Upper lobe of right lung (tissue), 1 donor: ENCODE measurements at regions not wholly inside any gene's neighbourhood (a gene's known extent, or its start where the extent isn't known, plus 50 kb on each side); places are given as distances from the start of the nearest gene placed in this dataset.

Experiments
- ATAC-seq: fragments of 200-7000 bp; cut with Tn5 transposase; one replicate; pipeline ENCODE4 v1.9.1; 2020; ENCODE audit warnings: mild to moderate bottlenecking, moderate library complexity
- DNase-seq: peaks from one replicate; pipeline ENCODE4 v3.0.0-alpha.2; 2020
- H3K27ac ChIP-seq: fragments of 200-600 bp; one replicate; pipeline ENCODE4 v1.8.0; 2022
- H3K27me3 ChIP-seq: fragments of 200-600 bp; one replicate; pipeline ENCODE4 v1.8.0; 2022; ENCODE audit warnings: mild to moderate bottlenecking
- H3K36me3 ChIP-seq: fragments of 200-600 bp; one replicate; pipeline ENCODE4 v1.8.0; 2022
- H3K4me1 ChIP-seq: fragments of 200-600 bp; one replicate; pipeline ENCODE4 v1.8.0; 2022
- H3K4me3 ChIP-seq: fragments of 200-600 bp; one replicate; pipeline ENCODE4 v1.8.0; 2022; ENCODE audit warnings: mild to moderate bottlenecking
- H3K9me3 ChIP-seq: fragments of 200-600 bp; one replicate; pipeline ENCODE4 v1.8.0; 2022
- CTCF ChIP-seq: fragments of 200-600 bp; IDR thresholded peaks from one replicate; pipeline ENCODE4 v1.8.0; 2022; ENCODE audit warnings: antibody characterized with exemption
- intact Hi-C: fragments of 100-400 bp; cut with DNase I; formaldehyde crosslinking; loops from one replicate; pipeline ENCODE4 v1.11.0; 2022
- donor health status: DM: no; HTN: yes; CAD: no; lungs with severe emphysema.

- no peak for ATAC-seq
- no peaks in the 10 kb centered on the region for H3K4me1 ChIP-seq
- intact Hi-C loops = no loop called here
These were observed 70.9 kb upstream of the MYO16 start for GRCh38 chr13:108558489-108558888.

DNA sequence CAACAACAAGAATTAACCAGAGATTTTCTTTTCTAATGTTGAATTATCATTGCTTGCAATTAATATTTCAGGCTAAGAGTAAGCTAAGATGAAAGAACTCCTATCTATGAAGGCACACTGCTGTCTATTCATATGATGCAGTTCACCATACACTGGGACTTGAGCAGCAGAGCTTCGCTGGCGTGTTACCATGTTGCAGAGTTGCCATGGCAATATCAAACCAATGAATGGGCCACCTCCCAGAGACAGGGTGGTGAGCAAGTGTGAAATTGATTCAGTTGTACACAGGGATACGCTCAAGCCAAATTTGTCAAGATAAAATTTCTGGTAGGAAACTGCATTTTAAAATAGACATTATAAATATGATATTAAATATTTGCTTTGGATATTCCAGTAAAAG lies 69.3 kb upstream of the MYO16 start:
- no peaks in the 10 kb centered on the region for H3K27me3 ChIP-seq
- no peaks in the 10 kb centered on the region for H3K4me1 ChIP-seq
- DNase-seq = no peak
- no peak overlapping the region for H3K27ac ChIP-seq
- H3K4me3 ChIP-seq = no peak overlapping the region
- peak; percentile 27 for ATAC-seq
- TF ChIP-seq CTCF = no peak
- intact Hi-C loops = no loop called here
- no peaks in the 10 kb centered on the region for H3K36me3 ChIP-seq
- no peaks in the 10 kb centered on the region for H3K9me3 ChIP-seq

More at GRCh38 chr13:108558489-108558888, 70.9 kb upstream of the MYO16 start:
- H3K9me3 ChIP-seq = no peaks in the 10 kb centered on the region
- no peaks in the 10 kb centered on the region for H3K36me3 ChIP-seq
- H3K4me3 ChIP-seq = no peak overlapping the region
- H3K27ac ChIP-seq = no peak overlapping the region
- no peak for TF ChIP-seq CTCF
- H3K27me3 ChIP-seq = no peaks in the 10 kb centered on the region
- DNase-seq = no peak

DNA sequence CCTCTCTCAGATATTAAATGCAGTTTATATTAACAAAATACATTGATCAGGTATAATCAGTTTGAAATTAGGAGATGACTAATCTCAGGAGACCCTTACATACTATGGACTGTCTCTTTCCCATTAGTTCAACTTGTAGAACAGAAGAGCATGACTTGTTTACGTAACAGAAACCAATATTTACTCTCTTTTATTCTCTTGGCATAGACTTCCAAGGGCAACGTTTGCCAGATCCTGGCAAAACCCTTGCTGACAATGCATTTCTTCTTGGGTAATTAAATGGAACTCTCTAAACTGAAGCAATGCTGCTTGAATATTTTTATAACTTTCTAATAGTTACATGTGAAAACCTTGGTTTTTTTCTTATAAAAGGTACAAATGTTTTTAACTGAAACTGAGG lies 68.3 kb upstream of the MYO16 start:
- no peak overlapping the region for H3K27ac ChIP-seq
- no peaks in the 10 kb centered on the region for H3K4me1 ChIP-seq
- ATAC-seq (no peak), DNase-seq (no peak)
- H3K4me3 ChIP-seq = no peak overlapping the region
- no peaks in the 10 kb centered on the region for H3K36me3 ChIP-seq
- no peak for TF ChIP-seq CTCF
- no peaks in the 10 kb centered on the region for H3K9me3 ChIP-seq
- intact Hi-C loops = no loop called here
- H3K27me3 ChIP-seq = no peaks in the 10 kb centered on the region

GRCh38 chr13:108566413-108567170 lies 62.8 kb upstream of the MYO16 start:
- ATAC-seq (no peak), DNase-seq (no peak)
- no peaks in the 10 kb centered on the region for H3K4me1 ChIP-seq
- no peaks in the 10 kb centered on the region for H3K27me3 ChIP-seq
- intact Hi-C loops = no loop called here
- H3K9me3 ChIP-seq = no peaks in the 10 kb centered on the region
- no peak for TF ChIP-seq CTCF
- H3K4me3 ChIP-seq = no peak overlapping the region
- H3K36me3 ChIP-seq = no peaks in the 10 kb centered on the region
- H3K27ac ChIP-seq = no peak overlapping the region

- no peaks in the 10 kb centered on the region for H3K27me3 ChIP-seq
- no peak for ATAC-seq
- no peaks in the 10 kb centered on the region for H3K9me3 ChIP-seq
- no peak overlapping the region for H3K27ac ChIP-seq
- no peak for DNase-seq
- H3K4me1 ChIP-seq = no peaks in the 10 kb centered on the region
- no peaks in the 10 kb centered on the region for H3K36me3 ChIP-seq
- no peak for TF ChIP-seq CTCF
- H3K4me3 ChIP-seq = no peak overlapping the region
- intact Hi-C loops = no loop called here
These were observed 56.6 kb upstream of the MYO16 start for GRCh38 chr13:108572782-108573211.
